ENCODE measurements at regions not wholly inside any gene's neighbourhood (a gene's known extent, or its start where the extent isn't known, plus 50 kb on each side); places are given as distances from the start of the nearest gene placed in this dataset.

- TF ChIP-seq FOXK2 (IDR thresholded peaks at IDR 0.05) (no peak), FOXA1 (IDR thresholded peaks at IDR 0.05) (no peak), CTBP1 (IDR thresholded peaks at IDR 0.05; ENCODE audit: borderline replicate concordance) (no peak)
Measured at GRCh38 chr6:84835340-84835739, 70.9 kb upstream of the TBX18 start.

Measured in HEK293T (cell line).